Lower leg skin (tissue), 3 donors: ENCODE measurements at regions not wholly inside any gene's neighbourhood (a gene's known extent, or its start where the extent isn't known, plus 50 kb on each side); places are given as distances from the start of the nearest gene placed in this dataset.

Source experiments
- POLR2A ChIP-seq, 2 donors: fragments of 450-650 bp; IDR thresholded peaks; one replicate each; pipeline ENCODE4 v1.6.1; 2016 to 2017; ENCODE audit warnings: antibody characterized with exemption in 2 of 2, mild to moderate bottlenecking in 1 of 2, moderate library complexity in 1 of 2
- TF ChIP-seq, protein P1 (sequence below), 3 donors: fragments of 450-650 bp; IDR thresholded peaks; one replicate each; pipeline ENCODE4 v1.5.1; 2016; ENCODE audit warnings: antibody characterized with exemption in 3 of 3, mild to moderate bottlenecking in 3 of 3, moderate library complexity in 2 of 3

DNA sequence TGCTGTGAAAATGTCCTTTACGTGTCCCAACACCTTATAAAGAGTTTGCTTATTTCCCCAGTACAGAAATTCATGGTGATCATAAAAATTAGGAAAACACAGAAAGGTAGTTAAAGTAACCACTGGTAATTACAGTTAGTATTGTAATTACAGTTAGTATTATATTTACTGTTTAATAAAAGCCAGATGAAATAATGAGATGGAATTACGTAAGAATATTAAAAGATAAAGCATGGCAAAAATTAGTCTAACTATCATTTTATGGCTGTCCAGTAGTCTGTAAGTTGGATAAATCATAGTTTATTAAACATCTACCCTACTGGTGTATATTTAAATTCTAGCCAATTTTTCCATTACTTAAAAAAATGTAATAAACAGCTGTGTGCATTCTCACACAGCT is 638.8 kb downstream of the ACTR3B start:
- TF ChIP-seq, protein P1, sequence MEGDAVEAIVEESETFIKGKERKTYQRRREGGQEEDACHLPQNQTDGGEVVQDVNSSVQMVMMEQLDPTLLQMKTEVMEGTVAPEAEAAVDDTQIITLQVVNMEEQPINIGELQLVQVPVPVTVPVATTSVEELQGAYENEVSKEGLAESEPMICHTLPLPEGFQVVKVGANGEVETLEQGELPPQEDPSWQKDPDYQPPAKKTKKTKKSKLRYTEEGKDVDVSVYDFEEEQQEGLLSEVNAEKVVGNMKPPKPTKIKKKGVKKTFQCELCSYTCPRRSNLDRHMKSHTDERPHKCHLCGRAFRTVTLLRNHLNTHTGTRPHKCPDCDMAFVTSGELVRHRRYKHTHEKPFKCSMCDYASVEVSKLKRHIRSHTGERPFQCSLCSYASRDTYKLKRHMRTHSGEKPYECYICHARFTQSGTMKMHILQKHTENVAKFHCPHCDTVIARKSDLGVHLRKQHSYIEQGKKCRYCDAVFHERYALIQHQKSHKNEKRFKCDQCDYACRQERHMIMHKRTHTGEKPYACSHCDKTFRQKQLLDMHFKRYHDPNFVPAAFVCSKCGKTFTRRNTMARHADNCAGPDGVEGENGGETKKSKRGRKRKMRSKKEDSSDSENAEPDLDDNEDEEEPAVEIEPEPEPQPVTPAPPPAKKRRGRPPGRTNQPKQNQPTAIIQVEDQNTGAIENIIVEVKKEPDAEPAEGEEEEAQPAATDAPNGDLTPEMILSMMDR (IDR thresholded peaks at IDR 0.05) = no peak
- TF ChIP-seq POLR2A (IDR thresholded peaks at IDR 0.05) = no peak
